DMS153 (cell line): ENCODE measurements at regions not wholly inside any gene's neighbourhood (a gene's known extent, or its start where the extent isn't known, plus 50 kb on each side); places are given as distances from the start of the nearest gene placed in this dataset.
"Not testable (repeated sequence)": the region's sequence is repeated elsewhere in the genome, so short reads cannot be mapped to it uniquely, and the experiment has no call there.

ENCODE experiments used
- DNase-seq: peaks from one replicate; lab custom pipeline; 2025; lab: John Stamatoyannopoulos, UW

DNA sequence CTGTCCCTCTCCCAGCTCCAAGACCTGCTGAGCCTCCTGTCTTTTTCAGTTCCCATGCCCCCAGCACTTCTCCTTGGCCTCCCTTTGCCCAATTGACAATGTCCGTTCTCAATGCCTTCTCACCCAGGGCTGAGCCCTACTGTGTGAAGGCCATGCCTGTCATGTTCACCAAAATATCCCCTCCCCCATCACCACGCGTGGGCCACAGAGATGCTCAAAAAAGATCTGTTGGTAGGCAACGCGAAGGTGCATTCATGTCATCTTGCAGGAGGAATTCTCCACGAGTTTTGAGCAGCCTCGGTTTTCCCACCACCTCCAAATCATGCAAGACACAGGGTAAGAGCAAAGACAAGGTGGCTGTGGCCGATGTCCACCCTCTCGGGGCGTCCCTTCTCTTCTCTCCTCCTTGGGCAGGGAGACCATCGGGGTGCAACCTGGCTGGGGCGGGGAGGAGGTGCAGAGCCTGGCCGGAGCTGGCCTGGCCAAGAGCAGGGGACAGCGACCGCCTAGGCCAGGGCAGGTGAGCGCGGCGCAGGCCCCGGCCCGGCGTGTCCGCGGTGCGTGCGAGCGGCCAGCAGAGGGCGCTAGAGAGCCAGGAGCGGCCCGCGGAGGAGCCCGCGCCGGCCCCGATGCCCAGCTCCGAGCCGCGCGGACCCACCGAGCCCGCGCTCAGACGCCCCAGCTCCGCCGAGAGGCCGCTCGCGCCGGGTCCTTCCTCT lies 56.3 kb upstream of the KRTAP5-11 start:
- not testable (repeated sequence) for DNase-seq

DNA sequence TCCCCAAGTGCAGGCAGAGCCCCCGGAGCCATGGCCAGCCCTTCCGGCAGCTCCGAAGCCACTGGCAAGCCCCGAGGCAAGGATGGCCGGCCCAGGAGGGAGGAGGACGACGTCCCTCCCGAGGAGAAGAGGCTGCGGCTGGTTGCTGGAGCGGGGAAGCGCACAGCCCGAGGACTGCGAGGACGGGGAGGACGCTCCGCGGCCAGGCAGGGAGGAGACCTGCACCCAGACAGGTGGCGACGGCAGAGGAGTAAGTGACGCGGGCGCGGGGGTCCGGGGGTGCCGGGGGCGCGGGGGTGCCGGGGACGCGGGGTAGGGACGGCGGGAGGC lies 56.8 kb upstream of the KRTAP5-11 start:
- not testable (repeated sequence) for DNase-seq

DNA sequence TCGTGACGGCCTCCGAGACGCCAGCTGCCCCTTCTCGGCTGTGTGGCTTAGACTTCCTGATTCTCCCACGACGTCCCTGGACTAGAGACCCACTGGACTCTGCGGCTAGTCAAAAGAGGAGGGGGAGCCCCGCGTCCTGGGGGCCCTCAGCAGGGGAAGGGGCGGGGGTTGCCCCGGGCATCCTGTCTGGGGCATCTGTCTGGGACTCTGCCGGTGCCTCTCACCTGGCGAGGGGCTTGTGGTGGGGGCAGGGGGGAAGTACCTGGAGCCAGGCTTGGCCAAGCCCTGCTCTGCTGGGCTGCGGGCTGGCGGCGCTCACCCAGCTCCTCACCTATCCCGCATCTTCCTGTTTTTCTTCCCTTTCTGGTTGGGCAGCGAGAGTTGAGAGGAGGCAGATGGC lies 57.2 kb upstream of the KRTAP5-11 start:
- not testable (repeated sequence) for DNase-seq

DNA sequence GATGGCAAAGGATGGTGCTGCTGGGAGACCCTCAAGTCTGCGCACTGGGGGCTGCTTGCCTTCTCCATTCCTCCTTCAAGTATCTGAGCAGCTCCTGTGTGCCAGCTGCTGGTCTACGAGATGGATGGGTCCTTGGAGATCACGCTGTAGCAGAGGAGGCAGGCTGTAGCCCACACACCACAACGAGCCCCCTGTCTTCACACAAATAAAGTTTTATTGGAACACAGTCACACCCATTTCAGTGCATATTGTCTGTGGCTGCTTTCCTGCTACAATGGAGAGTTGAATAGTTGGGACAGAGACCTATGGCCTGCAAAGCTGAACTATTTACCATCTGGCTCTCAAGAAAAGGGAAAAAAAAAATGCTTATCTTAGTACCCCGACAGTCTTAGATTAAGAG lies 64.4 kb upstream of the KRTAP5-11 start:
- not testable (repeated sequence) for DNase-seq

DNA sequence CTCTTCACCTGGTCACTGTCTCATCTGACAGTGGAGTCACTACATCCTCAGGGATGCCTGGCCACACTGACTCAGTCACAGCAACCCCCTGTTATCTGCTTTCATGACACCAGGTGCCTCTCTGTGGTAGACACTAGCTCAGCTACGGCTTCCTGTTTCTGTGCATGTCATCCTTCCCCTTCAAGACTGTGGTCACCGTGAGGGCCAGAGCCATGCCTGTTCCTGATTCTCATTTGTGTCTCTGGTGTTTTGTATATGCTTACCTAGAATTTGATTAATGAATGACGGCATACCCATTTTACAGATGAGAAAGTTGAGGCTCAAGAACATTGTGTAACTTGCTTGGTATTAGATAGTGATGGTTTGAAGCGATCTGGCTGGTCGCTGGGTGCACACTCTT lies 70.3 kb upstream of the KRTAP5-11 start:
- DNase-seq = not testable (repeated sequence)

DNA sequence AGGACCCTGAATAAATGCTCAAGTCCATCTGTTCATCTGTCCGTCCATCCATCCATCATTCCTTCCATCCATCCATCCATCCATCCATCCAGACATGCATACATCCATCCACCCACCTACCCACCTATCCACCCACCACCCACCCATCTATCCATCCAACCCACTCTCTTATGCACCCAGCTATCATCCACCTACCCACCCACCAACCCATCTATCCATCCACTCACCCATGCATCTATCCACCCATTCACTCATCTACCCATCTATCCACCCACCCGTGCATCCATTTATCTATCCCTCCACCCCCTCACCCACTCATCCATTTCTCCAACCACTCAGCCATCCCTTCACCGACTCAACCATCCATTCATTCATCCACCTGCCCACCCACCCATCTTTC lies 71.7 kb upstream of the KRTAP5-11 start:
- not testable (repeated sequence) for DNase-seq

DNA sequence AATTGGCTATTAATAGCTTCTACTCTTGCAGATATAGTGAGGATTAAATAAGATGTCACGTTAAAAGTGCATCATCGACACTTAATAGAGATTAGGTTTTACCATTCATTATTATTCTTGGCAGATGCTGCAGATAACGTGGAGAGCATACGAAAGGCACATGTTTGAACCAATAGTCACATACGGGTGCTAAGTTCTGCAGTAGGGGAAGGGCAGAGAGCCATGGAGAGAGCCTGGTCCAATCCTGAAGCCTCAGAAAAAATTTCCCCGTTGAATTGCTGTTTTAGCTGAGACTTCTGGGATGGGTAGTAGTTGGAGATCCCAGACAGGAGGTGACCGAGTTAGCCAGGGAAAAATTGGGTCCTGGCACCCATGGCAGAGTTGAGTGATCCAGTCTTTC lies 72.4 kb upstream of the KRTAP5-11 start:
- not testable (repeated sequence) for DNase-seq

DNA sequence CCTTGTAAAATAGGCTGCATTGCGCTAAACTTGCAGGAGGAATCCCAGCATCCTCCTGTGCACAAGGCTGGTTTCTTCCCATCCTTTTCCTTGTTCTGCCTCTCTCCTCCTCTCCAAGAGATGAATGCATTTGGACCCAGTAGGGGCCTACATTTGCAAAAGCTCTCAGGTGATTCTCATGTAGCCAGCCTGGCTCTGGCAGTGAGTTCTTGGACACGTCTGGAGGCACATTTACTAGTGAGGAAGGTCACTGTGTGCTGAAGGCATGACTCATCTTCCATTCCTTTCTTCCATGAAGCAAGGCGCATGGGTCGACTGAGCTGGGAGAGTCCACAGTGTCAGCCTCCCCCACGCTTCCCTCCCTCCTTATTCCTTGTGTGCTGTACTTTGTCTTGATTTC lies 73.8 kb upstream of the KRTAP5-11 start:
- not testable (repeated sequence) for DNase-seq

DNA sequence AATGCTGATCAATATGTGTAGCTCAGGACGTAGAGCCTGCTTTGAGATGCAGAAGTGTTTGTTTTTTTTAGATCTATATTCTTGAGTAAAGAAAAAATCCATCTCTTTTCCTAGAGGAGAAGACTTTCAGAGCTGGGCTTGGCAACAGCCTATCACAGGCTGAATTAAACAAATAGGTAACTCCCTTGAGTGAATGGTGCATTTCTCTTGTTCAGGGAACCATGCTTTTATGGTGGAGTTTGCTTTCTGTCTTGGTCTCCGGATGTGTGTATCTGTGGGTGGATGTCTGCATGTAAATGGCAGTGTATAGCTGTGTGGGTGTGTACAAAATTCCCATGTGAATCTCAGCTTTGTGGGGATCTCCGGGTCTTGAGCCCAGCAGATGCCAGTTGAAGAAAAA lies 82.3 kb upstream of the KRTAP5-11 start:
- DNase-seq = not testable (repeated sequence)

DNA sequence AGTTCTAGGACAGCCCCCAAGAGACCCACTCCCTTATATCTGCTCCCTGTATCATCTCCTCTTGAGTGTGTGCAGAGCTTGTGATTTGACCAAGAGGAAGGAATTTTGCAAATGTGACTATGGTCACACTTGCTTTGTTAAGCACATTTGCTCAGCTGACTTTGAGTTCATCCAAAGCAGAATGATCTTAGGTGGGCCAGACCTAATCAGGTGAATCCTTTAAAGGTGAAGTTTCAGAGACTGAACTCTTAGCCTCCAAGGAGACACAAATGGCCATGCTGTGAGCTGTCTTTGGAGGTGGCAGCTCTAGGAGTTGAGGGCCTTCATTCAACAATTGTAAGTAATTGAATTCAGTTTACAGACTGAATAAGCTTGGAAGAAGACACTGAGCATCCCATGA lies 115.4 kb upstream of the KRTAP5-11 start:
- not testable (repeated sequence) for DNase-seq

DNA sequence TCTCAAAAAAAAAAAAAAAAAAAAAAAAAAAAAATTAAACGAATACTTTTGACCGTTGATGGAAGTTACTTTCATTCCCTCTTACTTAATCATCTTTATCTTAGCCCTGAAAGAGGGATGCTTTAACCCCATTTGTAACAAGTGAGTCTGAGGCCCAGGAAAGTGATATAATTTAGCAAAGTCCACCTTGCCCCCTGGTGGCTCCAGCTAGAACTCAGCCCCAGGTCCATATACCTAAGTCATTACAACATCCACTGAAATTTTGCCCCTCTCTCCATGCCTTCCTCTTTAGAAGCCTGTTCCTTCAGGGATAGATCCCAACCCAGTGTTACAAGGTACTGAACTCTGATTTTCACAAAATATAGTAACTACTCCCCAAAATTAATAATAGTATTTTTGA lies 116.3 kb upstream of the KRTAP5-11 start:
- DNase-seq = not testable (repeated sequence)

DNA sequence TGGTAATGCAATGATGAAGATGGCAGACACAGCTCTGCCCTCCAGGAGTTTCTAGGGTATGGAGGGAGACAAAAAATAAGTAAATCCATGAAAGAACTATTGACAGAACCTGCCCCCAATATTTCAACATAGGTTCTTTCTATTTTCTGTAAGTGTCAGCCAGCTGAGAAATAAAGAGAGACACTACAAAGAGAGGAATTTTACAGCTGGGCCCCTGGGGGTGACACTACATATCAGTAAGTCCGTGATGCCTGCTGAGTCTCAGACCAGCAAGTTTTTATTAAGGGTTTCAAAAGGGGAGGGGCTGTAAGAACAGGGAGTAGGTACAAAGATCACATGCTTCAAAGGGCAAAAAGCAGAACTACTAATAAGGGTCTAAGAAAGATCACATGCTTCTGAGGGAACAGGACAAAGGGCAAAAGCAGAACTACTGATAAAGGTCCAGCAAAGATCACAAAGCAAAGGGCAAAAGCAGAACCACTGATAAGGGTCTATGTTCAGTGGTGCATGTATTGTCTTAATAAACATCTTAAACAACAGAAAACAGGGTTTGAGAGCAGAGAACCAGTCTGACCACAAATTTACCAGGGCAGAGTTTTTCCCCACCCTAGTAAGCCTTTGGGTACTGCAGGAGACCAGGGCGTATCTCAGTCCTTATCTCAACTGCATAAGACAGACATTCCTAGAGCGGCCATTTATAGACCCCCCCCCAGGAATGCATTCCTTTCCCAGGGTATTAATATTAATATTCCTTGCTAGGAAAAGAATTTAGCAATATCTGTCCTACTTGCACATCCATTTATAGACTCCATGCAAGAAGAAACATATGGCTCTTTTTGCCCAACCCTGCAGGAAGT lies 119.0 kb upstream of the KRTAP5-11 start:
- DNase-seq = not testable (repeated sequence)

DNA sequence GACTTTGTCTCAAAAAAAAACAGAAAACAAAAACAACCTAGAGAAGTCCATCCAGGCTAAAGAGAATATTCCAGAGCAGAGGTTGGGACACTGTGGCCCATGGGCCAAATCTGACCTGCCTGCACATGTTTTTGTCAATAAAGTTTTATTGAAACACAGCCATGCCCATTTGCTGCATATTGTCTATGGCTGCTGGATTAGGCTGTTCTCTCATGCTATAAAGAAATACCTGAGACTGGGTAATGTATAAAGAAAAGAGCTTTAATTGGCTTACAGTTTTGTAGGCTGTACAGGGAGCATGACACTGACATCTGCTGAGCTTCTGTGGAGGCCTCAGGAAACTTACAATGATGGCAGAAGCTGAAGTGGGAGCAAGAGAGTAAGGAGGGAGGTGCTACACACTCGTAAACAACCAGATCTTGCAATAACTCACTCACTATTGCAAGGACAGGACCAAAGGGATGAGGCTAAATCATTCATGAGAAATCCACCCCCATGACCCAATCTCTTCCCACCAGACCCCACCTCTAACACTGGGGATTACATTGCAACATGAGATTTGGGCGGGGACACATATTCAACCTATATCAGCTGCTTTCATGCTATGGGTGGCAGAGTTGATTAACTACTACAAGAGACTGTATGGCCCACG lies 122.5 kb upstream of the KRTAP5-11 start:
- not testable (repeated sequence) for DNase-seq

DNA sequence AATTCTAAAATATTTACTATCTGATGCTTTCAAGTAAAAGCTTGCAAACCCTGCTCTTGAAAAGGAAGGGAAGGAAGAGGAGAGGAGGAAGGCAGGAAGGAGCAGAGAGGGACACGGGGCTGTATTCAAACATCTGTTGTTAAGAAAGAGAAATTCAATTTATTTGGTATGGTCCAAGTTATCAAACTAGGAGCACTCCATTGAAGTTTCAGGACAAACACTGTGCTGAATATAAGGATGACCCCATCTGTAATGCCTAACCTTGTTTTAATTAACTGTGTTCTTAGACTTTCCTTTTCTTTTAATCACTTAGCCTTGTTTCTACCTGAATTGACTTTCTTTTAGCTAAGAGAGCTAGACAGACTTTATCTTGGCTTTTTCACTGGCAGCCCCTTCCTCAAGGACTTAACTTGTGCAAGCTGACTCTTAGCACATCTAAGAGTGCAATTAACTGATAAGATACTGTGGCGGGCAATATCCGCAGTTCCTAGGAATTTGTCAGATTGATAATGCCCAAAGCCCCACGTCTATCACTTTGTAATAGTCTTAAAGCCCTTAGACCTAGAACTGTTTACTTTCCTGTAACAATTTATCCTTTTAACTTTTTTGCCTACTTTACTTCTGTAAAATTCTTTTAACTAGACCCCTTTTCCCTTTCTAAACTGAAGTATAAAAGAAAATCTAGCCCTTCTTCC lies 123.2 kb upstream of the KRTAP5-11 start:
- not testable (repeated sequence) for DNase-seq

DNA sequence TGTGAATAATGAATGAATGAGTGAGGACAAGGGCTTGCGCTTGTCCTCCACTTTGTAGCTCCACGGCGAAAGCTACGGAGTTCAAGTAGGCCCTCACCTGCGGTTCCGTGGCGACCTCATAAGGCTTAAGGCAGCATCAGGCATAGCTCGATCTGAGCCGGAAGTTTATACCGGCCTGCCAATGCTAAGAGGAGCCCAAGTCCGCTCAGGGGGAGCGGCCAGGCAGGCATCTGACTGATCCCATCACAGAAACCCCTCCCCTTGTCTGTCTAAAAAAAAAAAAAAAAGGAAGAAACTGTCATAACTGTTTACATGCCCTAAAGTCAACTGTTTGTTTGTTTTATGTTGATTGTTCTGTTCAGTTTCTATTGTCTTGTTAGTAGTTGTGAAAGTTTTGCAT lies 124.4 kb upstream of the KRTAP5-11 start:
- not testable (repeated sequence) for DNase-seq

DNA sequence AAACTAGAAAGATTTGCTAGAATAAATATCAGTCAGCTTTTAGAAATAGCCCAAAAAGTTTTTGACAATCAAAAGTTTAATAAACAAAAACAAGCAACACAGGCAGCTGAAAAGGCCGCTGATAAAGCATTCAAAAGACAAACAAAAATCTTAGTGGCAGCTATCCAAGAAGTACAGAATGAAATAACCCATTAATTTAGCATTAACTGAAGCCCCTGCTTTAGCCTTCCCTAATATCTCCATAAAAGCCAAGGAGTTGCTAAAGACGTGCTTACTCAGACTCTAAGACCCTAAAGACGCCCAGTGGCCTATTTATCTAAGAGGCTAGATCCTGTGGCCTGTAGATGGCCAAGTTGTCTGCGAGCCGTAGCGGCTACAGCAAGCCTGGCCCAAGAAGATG lies 123.5 kb upstream of the DEFB108B start:
- DNase-seq = not testable (repeated sequence)

DNA sequence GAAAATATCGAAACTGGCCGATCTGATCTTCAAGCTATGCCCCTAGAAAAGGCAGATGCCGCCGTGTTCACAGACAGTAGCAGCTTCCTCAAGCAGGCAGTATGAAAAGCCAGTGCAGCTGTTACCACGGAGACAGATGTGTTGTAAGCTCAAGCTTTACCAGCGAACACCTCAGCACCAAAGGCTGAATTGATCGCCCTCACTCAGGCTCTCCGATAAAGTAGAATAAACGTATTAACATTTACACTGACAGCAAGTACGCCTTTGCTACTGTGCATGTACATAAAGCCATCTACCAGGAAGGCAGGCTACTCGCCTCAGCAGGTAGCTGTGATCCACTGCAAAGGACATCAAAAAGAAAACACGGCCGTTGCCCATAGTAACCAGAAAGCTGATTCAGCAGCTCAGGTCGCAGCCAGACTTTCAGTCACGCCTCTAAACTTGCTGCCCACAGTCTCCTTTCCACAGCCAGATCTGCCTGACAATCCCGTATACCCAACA lies 122.8 kb upstream of the DEFB108B start:
- not testable (repeated sequence) for DNase-seq

DNA sequence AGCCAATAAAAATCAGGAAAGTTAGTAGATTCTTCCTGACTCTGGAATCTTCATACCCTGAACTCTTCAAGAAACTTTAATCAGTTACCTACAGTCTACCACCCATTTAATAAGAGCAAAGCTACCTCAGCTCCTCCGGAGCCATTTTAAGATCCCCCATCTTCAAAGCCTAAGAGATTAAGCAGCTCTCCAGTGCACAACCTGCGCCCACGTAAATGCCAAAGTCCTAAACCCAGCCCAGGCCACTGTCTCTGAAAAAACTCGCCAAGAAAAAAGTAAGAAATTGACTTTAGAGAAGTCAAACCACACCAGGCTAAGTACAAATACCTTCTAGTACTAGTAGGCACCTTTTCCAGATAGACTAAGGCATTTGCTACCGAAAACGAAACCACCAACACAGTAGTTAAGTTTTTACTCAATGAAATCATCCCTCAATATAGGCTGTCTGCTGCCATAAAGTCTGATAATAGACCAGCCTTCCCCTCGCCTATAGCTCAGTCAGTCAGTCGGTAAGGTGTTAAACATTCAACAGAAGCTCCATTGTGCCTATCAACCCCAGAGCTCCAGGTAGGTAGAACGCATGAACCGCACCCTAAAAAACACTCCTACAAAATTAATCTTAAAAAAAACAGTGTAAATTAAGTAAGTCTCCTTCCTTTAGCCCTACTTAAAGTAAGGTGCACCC lies 122.2 kb upstream of the DEFB108B start:
- DNase-seq = not testable (repeated sequence)

DNA sequence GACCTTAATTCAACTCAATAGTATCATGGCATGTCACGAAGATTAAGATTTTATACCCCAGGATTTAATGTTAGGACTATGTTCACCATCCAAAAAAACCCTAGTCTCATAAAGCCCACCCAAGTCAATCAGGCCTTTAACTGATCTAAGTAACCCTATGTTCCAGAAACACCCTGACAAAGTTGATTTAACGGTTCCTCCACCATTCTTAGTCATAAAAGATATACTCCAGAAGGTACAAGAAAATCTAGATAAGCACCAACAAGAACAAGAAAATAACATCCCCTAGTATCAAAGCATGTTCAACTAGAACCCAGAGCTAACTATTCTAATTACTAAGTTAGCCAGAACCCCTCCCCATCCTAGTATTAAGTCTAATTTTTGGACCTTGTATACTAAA lies 120.7 kb upstream of the DEFB108B start:
- not testable (repeated sequence) for DNase-seq

DNA sequence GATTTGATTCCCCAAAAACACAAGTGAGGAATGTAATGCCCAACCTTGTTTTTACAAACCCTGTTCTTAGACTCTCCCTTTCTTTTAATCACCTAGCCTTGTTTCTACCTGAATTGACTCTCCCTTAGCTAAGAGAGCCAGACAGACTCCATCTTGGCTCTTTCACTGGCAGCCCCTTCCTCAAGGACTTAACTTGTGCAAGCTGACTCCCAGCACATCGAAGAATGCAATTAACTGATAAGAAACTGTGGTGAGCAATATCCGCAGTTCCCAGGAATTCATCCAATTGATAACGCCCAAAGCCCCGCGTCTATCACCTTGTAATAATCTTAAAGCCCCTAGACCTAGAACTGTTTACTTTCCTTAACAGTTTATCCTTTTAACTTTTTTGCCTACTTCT lies 120.2 kb upstream of the DEFB108B start:
- DNase-seq = not testable (repeated sequence)

DNA sequence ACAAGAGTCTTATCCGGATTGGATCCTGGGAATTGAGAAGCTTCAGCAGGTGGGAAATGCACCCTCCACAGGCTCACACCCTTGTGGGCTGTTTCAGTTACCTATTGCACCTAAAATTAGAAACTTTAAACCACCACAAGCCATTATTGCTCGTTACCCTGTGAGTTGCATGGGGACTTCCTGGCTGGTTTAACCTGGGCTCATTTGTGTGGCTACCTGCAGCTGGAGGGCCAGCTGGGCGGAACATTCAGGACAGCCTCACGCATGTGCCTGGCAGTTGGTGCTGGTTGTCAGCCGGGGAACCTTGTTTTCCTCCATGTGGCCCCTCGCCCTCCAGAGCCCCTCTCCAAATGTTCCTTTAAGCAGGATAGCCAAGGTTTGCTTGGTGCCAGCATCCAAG lies 118.5 kb upstream of the DEFB108B start:
- not testable (repeated sequence) for DNase-seq
